DMS114 treated with DMSO at 0.1 percent for 48 hours (cell line): ENCODE measurements at regions not wholly inside any gene's neighbourhood (a gene's known extent, or its start where the extent isn't known, plus 50 kb on each side); places are given as distances from the start of the nearest gene placed in this dataset.
"Not testable (repeated sequence)": the region's sequence is repeated elsewhere in the genome, so short reads cannot be mapped to it uniquely, and the experiment has no call there.

Experiments
- DNase-seq: peaks from one replicate; lab custom pipeline; 2025; ENCODE audit not compliant: unreplicated experiment; lab: John Stamatoyannopoulos, UW

DNA sequence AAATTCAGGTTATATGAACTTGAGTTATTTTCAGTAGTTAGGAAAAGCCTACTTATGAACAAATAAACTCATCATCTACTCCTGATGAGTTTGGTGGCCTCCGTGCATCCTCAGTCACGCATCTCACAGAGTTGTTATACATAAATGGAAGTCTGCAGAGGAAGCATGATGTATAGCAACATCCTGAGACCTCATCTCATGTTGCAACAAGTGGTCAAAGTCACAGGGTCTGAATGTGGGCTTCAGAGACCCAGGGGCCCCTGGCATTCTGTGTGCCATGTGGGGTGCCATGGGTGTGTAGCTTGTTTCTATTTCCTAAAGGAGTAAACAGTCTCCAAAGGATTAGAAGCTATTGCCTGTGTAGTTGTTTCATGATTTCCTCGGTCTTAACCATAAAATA, 216.5 kb downstream of the IRX2 start:
- no peak for DNase-seq

DNA sequence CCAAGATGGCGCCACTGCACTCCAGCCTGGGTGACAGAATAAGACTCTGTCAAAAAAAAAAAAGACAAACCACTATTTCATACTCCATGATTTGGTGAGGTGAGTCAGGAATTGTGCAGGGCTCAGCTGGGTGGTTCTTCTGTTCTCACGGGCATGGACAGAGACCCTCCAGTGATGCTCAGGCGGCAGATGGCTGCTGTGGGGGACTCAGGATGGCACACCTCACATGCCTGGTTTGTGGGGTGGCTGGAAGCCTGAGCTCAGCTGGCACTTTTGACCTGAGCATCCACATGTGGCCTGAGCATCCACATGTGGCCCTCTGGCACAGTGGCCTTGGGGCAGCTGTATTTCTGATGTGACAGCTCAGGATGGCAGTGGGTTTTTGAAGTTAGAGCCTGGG, 217.2 kb downstream of the IRX2 start:
- no peak for DNase-seq

DNA sequence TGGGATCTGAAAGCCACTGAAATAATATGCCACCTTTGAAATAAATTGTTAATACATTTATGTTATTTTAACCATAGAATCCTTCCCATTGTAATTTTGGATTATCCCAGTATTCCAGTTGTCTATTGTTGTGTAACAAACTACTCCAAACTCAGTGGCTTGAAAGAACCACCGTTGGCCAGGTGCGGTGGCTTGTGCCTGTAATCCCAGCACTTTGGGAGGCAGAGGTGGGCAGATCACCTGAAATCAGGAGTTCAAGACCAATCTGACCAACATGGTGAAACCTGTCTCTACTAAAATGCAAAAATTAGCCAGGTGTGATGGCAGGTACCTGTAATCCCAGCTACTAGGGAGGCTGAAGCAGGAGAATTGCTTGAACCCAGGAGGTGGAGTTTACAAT, 217.6 kb downstream of the IRX2 start:
- not testable (repeated sequence) for DNase-seq

DNA sequence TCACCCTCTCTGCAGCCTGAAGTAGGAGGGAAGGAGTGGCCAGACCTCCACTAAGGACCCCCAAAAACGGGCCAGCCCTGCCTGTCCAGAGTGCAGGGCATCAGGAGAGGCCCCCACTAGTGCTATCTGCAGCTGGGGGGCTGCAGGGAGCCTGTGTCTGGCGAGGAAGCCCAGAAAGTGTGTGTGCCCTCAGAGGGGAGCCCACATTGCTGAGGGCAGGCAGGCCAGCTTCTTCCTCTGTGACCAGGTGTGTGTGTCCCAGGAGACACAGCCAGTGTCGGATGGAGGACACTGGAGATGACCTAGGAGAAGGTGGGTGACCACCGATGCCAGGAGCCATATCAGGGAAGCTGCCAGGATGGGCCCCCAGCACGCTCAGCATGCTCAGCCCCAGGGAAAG, 218.7 kb downstream of the IRX2 start:
- DNase-seq, result no peak

DNA sequence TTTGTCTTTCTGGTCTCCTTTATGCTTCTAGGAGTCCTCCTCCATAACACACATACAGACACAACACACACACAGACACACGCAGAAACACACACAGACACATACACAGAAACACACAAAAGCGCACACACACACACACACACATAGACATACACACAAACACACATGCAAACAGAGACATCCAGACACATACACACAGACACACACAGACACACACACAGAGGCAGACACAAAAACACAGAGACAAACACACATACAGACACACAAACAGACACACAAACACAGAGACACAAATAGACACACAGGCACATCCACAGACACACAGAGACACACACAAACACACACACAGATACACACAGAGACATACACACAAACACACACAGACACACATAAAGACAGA, 220.2 kb downstream of the IRX2 start:
- no peak for DNase-seq

DNA sequence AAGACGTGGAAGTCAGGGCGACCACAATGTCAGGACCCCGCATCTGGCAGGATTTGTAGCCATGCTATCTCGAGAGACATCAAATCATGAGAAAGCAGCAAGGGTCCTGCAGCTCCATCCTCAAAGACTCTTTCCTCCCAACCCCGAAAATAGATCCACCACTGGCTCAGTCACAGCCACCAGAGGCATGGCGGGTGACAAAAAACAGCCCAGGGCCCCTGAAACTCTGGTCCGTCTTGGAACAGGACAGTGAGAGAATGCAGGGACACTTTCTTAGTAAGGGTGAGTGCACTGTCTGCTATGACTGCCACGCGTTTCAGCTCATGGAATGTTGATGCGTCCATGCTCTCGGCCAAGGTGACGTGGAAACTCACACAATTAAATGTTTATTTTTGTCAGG, 220.9 kb downstream of the IRX2 start:
- no peak for DNase-seq

DNA sequence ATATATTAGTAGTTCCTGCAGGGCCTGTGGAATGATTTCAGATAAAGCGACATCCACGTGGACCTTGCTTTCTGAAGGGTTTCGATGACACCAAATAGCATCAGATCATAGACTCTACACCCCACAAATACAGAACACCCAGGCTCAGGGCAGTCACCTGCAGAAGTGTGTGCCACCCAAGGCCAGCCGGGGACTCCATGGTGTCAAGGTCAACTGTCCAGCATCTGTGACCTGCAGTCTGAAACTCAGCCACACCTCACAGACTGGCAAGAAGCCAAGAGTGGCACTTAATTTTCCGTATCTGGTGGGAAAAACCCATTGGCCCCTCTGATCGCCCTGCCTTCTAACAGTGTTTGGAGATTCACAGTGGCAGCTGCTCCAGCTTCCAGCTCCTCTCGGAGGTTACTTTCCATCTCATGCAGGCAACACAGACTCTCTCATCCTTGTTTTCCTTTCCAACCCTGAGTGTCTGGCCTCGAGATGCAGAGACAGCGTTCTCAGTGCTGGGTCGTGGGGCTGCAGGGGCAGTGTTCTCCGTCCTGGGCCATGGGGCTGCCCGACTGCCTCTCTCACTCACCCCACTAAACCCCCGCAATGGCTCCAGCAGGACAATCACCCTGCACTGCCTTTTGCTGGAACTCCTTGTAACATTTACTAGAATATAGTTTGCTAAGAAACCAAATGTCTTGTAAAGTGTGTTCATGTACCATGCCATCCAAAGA, 221.9 kb downstream of the IRX2 start:
- DNase-seq, result no peak

DNA sequence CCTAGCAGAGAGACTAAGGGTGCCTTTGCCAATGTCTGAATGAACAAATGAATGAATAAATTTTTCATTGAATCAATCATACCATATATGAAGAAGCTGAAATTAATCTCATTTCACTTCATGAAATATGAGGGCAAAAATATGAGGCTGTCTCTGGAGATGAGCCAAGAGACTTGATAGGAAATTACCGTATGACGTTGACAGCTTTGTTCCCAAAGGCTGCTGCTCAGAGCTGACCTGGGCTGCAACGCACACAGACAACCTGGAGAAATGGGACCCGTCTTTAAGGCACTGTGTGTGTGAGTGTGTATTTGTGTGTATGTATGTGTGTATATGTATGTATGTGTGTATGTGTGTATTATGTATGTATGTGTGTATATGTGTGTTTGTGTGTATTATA, 226.1 kb downstream of the IRX2 start:
- DNase-seq, result no peak

DNA sequence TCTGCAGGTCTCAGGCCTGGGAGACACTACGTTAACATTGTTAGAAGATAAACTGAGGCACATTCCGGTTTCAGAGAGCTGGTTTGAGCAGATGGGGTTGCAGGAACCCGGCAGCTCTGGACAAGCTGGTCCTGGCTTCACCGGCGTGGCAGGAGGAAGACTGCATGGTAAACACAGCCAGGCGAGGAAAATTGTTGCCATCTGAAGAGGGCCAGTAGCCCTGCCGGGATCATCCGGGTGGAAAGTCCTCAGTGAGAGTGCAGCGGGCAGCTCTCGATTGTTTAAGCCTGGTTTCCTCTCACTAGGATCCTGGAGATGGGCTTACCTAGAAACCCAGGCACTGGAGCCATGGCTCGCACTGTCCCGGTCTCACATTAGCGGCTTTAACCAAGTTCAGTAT, 226.9 kb downstream of the IRX2 start:
- no peak for DNase-seq

DNA sequence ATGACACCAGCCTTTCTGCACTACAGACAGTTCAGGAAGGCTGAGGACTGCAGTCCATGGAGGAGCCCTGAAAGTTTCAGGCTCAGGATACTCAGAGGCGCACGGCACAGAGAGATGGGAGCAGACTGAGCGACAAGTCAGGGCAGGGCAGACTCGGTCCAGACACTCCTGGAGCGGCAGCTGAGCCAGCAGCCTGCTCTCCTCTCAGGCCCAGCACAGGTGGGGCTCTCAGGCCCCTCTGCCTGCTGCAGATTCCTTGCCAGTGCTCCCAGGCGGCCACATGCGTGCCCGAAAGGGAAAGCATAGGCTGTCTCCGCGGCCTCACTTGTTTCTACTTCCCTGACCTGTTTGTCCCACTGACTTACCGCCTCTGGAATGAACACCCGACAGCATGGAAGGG, 228.3 kb downstream of the IRX2 start:
- DNase-seq, result no peak

DNA sequence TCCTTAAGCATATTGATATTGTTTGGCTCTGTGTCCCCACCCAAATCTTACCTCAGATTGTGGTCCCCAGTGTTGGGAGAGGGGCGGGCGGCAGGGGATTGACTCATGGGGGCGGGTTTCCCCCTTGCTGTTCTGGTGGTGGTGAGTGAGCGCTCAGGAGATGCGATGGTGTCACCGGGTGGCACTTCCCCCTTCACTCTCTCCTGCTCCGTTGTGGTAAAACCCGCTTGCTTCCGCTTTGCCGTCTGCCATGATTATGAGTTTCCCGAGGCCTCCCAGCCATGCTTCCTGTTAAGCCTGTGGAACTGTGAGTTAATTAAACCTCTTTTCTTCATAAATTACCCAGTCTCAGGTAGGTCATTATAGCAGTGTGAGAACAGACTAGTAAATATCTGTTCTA, 229.1 kb downstream of the IRX2 start:
- DNase-seq, result no peak

DNA sequence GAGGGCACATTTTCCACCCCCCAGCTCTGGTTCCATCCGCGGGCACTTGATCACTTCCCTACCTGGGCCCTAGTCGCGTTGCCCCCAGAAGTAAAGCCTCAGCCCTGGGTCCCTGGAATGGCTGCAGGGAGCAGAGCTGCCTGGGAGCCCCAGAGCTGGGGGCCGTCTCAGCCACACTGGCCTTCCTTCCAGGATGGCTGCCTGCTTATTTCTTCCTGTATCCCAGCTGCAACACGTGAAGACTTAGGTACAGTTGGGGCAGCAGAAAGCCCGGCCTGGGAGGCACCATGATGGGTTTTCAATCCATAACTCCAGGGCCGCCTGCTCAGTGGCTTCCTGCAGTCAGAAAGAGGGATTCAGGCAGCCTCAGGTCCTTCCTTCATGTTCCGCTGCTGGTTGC, 232.3 kb downstream of the IRX2 start:
- DNase-seq, result no peak

DNA sequence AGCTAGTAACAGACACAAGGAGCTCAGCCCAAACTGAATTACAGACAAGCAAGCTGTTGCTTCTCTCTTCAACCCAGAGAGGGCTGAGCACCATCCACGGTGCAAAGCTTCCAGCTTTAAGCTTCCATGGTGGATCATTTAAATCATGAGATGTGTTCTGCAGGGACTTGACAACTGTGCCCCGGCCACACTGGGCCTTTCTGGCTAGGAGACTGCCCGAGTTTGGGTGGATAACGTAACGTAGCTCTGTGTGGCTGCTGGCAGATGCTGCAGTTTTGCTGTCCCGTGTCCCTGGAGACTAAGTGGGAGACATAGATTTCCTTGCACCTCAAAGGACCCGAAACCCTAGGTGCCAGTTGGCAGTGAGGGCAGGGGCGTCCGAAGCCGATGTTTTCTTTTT, 234.0 kb downstream of the IRX2 start:
- DNase-seq, result no peak

DNA sequence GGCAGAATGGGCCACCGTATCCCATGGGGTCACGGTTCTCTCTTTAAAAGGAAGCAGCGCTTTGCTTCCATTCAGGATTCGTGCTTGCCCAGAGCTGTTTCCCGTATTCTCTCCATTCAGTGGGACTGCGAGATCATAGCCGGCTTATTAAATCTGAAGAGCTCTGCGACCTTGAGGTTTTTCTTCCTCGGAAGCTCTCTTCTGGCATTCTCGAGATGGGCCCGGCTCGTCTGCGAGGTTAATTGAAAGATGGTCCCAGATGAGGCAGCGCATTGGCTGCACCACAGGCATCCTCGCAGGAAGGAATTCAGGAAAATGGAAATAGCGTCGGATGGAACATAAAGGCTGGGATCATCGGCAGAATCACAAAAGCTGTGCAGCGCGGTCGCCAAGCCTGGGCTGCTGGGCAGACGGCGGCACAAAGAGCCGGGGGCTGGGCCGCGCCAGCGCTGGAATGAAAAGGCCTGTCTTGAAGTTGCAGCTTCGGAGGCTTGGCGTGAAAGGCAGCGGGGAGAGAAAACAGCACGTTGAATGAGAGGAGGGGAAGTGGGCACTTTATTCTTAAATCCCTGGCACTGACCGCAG, 236.2 kb downstream of the IRX2 start:
- no peak for DNase-seq

DNA sequence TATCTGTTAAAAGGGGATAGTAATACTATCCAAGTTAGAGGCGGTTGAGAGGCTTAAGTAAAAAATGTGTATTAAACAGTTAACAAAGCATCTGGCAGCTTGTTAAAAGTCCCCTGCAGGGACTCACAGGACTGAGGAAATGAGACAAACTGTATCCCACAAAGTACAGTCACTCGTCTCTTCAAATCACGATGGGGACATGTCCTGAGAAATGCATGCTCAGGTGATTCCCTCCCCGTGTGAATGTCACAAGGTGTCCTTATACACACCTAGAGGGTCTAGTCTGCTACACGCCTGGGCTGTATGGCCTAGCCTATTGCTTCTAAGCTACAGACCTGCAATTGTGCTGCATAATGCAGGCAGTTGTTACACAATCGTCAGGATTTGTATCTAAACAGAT, 237.0 kb downstream of the IRX2 start:
- DNase-seq, result no peak

DNA sequence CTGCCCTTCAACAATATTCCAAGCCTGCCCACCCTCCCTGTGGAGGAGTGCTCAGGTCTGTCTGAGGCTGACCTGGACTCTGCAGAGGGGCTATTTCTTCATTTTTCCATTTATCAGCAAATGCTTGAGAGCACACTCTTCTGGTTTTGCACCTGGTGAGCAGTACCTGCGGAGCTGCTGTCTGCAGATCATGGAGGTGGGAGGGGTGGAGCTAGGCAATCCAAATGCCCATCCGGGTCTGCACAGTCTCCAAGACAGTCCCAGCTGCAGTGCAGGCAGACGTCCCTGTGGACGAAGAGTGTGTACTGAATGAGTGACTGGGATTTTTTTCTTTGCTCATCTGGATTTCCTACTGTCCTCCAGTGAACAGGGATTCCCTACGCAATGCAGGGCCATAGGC, 239.8 kb downstream of the IRX2 start:
- DNase-seq, result no peak

DNA sequence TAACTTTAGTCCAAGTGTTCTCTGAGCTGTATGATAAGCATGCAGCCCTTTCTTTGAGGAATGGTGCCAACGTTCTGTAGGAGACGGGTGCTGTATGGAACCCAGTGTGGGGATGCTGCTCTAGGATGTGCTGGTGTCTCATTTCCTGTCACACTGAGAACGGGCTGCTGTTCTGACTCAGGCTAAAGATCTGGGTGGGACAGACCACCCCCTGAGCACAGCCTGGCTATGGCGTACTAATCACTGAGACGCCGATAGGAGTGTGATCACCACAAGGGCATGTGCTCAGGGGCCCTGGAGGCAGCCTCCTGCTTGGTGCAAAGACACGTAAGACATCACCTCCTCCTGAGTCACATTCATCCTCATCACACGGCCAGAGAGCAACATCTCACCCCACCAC, 240.4 kb downstream of the IRX2 start:
- no peak for DNase-seq

DNA sequence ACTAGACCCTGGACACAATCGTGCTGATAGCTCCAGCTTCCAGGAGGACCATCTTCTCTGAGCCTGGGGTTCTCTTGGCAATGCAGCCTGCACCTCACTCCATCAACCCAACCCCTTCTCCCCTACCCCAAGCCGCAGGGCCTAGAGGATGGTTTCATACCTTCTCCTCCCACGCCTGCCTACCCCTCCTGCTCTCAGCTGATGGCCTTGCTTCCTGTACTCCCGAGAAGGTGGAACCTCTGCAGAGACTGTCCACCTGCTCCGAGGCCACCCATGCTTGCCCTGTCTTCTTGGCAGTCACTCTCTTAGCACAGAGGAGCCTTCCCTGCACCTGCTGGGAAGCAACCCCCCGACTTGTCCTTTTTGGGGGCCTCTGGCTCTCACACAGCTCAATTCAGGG, 241.9 kb downstream of the IRX2 start:
- DNase-seq, result no peak

DNA sequence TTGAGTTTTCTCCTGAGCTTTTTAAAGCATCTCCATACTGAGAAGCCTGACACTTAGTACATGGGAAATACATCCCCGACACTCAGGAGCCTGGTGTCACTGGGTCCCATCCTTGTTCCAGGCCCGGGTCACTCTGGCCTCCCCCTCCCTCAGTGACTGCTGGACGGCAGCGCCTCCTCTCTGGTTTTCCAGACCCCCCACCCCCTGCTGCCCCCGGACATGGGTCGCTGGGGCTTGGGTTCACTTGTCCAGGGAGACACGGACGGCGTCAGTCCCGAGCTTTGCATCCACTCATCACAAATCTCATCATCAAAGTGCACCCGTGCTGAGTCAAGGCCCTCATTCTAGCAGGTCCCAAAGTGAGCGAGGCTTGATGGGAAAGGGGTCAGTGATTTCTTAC, 243.0 kb downstream of the IRX2 start:
- DNase-seq, result no peak

DNA sequence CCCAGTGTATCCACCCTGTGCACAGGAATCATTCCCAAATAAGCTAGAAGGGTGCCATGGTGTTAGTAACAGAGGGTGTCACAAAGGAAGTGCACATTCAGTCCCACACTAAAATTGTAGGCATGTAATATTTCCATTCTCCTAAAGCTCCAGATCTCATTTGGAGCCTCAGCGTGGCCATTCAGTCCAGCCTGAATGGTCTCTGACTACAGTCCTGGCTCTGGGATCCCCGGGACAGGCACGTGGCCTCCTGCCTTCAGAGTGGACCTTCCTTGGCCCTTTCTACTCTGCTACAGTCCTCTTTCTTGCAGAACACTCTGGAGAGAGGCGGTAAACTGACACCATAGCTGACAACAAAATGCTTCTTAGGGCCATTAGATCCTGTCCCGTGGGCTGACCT, 243.9 kb downstream of the IRX2 start:
- no peak for DNase-seq

DNA sequence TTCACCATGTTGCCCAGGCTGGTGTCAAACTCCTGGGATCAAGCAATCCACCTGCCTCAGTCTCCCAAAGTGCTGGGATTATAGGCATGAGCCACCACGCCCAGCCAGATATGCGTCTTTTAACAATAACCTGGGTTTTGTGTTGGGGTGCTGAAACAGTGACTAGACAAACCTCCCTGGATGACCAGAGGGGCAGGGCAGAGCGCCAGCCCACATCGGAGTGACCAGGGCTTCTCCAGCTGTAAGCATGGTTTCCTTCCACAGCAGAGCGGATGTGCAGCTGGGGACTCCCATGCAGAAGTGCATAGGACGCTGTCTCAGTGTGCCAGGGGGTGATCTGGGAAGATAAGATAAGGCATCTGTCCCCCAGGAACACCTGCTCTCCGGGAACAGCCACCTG, 244.9 kb downstream of the IRX2 start:
- no peak for DNase-seq

DNA sequence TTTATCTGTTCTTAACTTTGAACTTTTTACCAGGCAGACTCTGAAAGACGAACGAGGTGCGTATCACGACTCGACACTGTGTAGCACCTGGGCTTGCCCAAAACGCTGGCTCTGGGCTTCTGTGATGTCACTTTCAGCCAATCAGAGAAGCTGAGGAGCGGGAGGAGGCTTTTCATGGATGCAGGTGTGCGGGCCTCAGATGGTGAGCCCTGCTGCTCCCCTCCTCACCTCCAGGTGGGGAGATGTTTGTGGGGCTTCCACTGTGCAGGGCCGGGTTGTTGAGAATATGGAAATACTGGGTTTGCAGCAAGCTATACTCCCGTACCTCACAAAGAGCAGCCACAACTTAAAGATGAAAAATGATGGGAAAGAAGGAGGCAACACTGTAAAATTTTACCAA, 246.3 kb downstream of the IRX2 start:
- DNase-seq, result no peak

DNA sequence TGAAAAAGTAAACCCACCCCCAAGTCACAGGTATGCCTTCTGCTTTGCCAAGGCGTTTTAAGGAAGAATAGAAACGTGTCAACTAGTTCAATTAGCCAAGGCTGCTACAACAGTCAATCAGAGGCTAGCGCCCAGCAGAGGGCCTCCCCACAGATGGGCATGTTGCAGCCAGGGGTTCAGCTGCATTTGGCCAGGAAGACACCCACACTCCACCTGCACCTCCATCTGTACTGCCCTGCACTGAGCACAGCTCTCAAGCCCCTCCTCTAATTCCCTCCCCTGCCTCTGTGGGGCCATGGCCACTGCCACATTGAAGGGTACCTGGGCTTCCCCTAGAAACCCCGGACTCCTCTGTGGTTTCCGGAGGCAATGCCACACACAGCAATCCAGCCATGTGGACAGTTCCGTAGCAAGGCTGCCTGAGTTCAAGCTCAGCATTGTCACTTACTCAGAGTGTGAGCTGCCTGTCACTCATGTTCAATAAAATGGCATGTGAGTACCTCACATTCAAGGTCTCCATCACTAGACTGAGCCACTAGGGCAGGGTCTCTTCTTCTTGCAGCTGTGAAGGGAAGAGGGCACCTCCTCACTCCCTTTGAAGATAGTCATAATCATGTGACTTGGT, 248.4 kb downstream of the IRX2 start:
- no peak for DNase-seq
